K562 (cell line): ENCODE measurements at regions not wholly inside any gene's neighbourhood (a gene's known extent, or its start where the extent isn't known, plus 50 kb on each side); places are given as distances from the start of the nearest gene placed in this dataset.
"Not testable (repeated sequence)": the region's sequence is repeated elsewhere in the genome, so short reads cannot be mapped to it uniquely, and the experiment has no call there.

ENCODE experiments used
- ATAC-seq: fragments of 200-7000 bp; cut with Tn5 transposase; 3 replicates; pipeline ENCODE4 v1.9.1; 2020; ENCODE audit warnings: moderate library complexity
- BruUV-seq: library from RNA; stranded (reverse); fragments of 400-500 nt; replicated peaks from 2 replicates; lab custom pipeline; 2021; lab: Mats Ljungman, UMichigan
- CTCF ChIA-PET: fragments of 300-600 bp; formaldehyde crosslinking; extraction: SDS; loops from one replicate; lab custom pipeline; 2021; ENCODE audit warnings: low intra/inter-chr PET ratio; lab: Yijun Ruan, JAX
- POLR2A ChIA-PET: fragments of 300-600, 350-650 bp; sonication (Branson Sonifier 250); formaldehyde crosslinking; extraction: SDS; loops from one replicate; lab custom pipeline; 2021; ENCODE audit warnings: antibody characterized with exemption, inconsistent platforms; lab: Yijun Ruan, JAX
- DNase-seq, 4 experiments: peaks; one replicate each; pipeline versions ENCODE4 v3.0.0 to v3.0.0-alpha.2; 2011 to 2018; ENCODE audit warnings: low spot score in 3 of 4, mixed read lengths in 3 of 4; ENCODE audit errors: extremely low read depth in 1 of 4
- FAIRE-seq: peaks from 2 replicates; lab custom pipeline; 2011; peaks lifted over from hg19 to GRCh38; lab: Jason Lieb, UNC
- H2AFZ ChIP-seq: 2 replicates; pipeline ENCODE4 v1.6.0; 2011; ENCODE audit warnings: low read depth, low read length, control low read depth, inconsistent platforms
- H3K27ac ChIP-seq: fragments of 200-600 bp; 3 replicates; pipeline ENCODE4 v1.8.0; 2011; ENCODE audit warnings: low read depth, mild to moderate bottlenecking, control low read depth, inconsistent platforms, low read length, moderate library complexity, mixed read lengths; ENCODE audit errors: extremely low read depth
- H3K27me3 ChIP-seq, 2 experiments: fragments of 300-600 bp in 1 of 2; 2 replicates in 1 of 2; 3 replicates in 1 of 2; pipeline versions ENCODE4 v1.6.0 to v1.8.0; 2011; ENCODE audit warnings: inconsistent platforms in 2 of 2, low read length in 2 of 2, mild to moderate bottlenecking in 1 of 2, mixed read lengths in 1 of 2, moderate library complexity in 1 of 2; ENCODE audit not compliant: control insufficient read depth in 2 of 2, insufficient read depth in 2 of 2
- H3K36me3 ChIP-seq: fragments of 300-600 bp; 3 replicates; pipeline ENCODE4 v1.8.0; 2011; ENCODE audit warnings: mild to moderate bottlenecking, low read length, inconsistent platforms; ENCODE audit not compliant: control insufficient read depth, insufficient read depth
- H3K4me1 ChIP-seq, 2 experiments: fragments of 200-600 bp in 1 of 2; replicated peaks in 1 of 2; 2 replicates in 1 of 2; 3 replicates in 1 of 2; pipeline versions ENCODE4 v1.5.1 to v1.8.0; 2011; ENCODE audit warnings: inconsistent platforms in 2 of 2, low read length in 2 of 2, mild to moderate bottlenecking in 1 of 2, mixed read lengths in 1 of 2, moderate library complexity in 1 of 2; ENCODE audit not compliant: control insufficient read depth in 2 of 2, insufficient read depth in 2 of 2
- H3K4me2 ChIP-seq: 2 replicates; pipeline ENCODE4 v1.6.1; 2011; ENCODE audit warnings: low read length, control low read depth, inconsistent platforms, mixed read lengths; ENCODE audit not compliant: insufficient read depth
- H3K4me3 ChIP-seq: fragments of 200-600 bp; sonication (generic), shearing (Covaris generic); 2 replicates; pipeline ENCODE4 v1.5.1; 2016; ENCODE audit warnings: control low read depth, inconsistent platforms
- H3K79me2 ChIP-seq: fragments of 200-600 bp; 3 replicates; pipeline ENCODE4 v1.8.0; 2011; ENCODE audit warnings: low read length, inconsistent platforms; ENCODE audit not compliant: control insufficient read depth, insufficient read depth
- H3K9ac ChIP-seq, 2 experiments: 2 replicates each; pipeline versions ENCODE4 v1.6.0 to v1.6.1; 2011; ENCODE audit warnings: low read depth in 2 of 2, low read length in 2 of 2, control low read depth in 1 of 2, inconsistent platforms in 1 of 2, mild to moderate bottlenecking in 1 of 2, mixed read lengths in 1 of 2; ENCODE audit not compliant: insufficient read depth in 1 of 2
- H3K9me1 ChIP-seq: one replicate; pipeline ENCODE4 v1.6.0; 2011; ENCODE audit warnings: inconsistent platforms, mild to moderate bottlenecking, low read length, moderate library complexity; ENCODE audit not compliant: control insufficient read depth, insufficient read depth
- H3K9me3 ChIP-seq: replicated peaks from 2 replicates; pipeline ENCODE4 v1.5.1; 2011; ENCODE audit warnings: low read depth, low read length, inconsistent platforms; ENCODE audit not compliant: control insufficient read depth, insufficient read depth
- H4K20me1 ChIP-seq: replicated peaks from 2 replicates; pipeline ENCODE4 v1.6.1; 2011; ENCODE audit warnings: low read length, inconsistent platforms, mixed read lengths; ENCODE audit not compliant: control insufficient read depth, insufficient read depth
- ADNP ChIP-seq: fragments of 200-800 bp; sonication (Bioruptor generic); IDR thresholded peaks from 2 replicates; pipeline ENCODE4 v1.6.1; 2016; ENCODE audit warnings: missing genetic modification characterization, missing compliant biosample characterization
- CBX3 ChIP-seq, 2 experiments: IDR thresholded peaks; 1 replicate in 1 of 2; 2 replicates in 1 of 2; pipeline ENCODE4 v1.6.1; 2012; ENCODE audit warnings: inconsistent platforms in 2 of 2, low read length in 2 of 2, borderline replicate concordance in 1 of 2, control low read depth in 1 of 2
- CHD4 ChIP-seq: fragments of 200-600 bp; sonication (generic); IDR thresholded peaks from 3 replicates; pipeline ENCODE4 v1.6.1; 2012; ENCODE audit warnings: low read depth, mild to moderate bottlenecking, mixed read lengths, low read length, inconsistent platforms; ENCODE audit not compliant: insufficient read depth, insufficient replicate concordance, poor library complexity, severe bottlenecking
- PHF20 ChIP-seq: fragments of 450-650 bp; IDR thresholded peaks from 2 replicates; pipeline ENCODE4 v1.6.1; 2018; ENCODE audit not compliant: partially characterized antibody
- PTBP1 ChIP-seq: fragments of 200-400 bp; formaldehyde crosslinking; IDR thresholded peaks from 2 replicates; pipeline ENCODE4 v1.6.1; 2017; ENCODE audit warnings: low read depth, low read length
- ZNF740 ChIP-seq, 3 experiments: fragments of 200-800 bp in 1 of 3; sonication (Bioruptor generic) in 1 of 3; sonication (generic) in 1 of 3; formaldehyde crosslinking in 1 of 3; IDR thresholded peaks; 2 replicates each; pipeline versions ENCODE4 v1.6.1 to v1.8.0; 2016 to 2022; ENCODE audit warnings: mild to moderate bottlenecking in 2 of 3, missing compliant biosample characterization in 2 of 3, missing genetic modification characterization in 2 of 3, missing genetic modification reagents in 1 of 3
- WGBS: fragments of 100-300 bp; shearing (Covaris generic); methylation state at CpG from one replicate; pipeline ENCODE4 v1.1.6; 2016; ENCODE audit warnings: low coverage, mixed read lengths; ENCODE audit not compliant: insufficient coverage; ENCODE audit errors: missing lambda C conversion rate; 5-methylcytosine and 5-hydroxymethylcytosine counted together
- in situ Hi-C: fragments of 300-500 bp; cut with MboI; formaldehyde crosslinking; loops from 4 replicates; pipeline ENCODE4 v1.15.0; 2018; ENCODE audit warnings: inconsistent platforms, mixed read lengths
- intact Hi-C: fragments of 100-400 bp; cut with micrococcal nuclease; formaldehyde crosslinking; loops from 2 replicates; pipeline ENCODE4 v1.14.2; 2022

GRCh38 chr9:113739605-113740507 lies 136.3 kb upstream of the ZNF618 start:
- H3K79me2 ChIP-seq; H3K4me3 ChIP-seq; H3K36me3 ChIP-seq; DNase-seq; H3K9me1 ChIP-seq; H3K27ac ChIP-seq; TF ChIP-seq ZNF740 (tag; IDR thresholded peaks at IDR 0.05): not testable (repeated sequence)
- TF ChIP-seq CBX3 (IDR thresholded peaks at IDR 0.05; ENCODE audit: borderline replicate concordance in 1 of 2, low read length in 2 of 2): peak in 1 of 2 experiments; percentile 9; a peak in 1 of 3 replicates
- peak; percentile 42 for TF ChIP-seq PHF20
- TF ChIP-seq ZNF740 (CRISPR knock-in tag; IDR thresholded peaks at IDR 0.05): peak; percentile 97
- peak; percentile 85 for TF ChIP-seq PTBP1
- TF ChIP-seq ADNP (tag): peak; percentile 59
- TF ChIP-seq CHD4: peak; percentile 79
- TF ChIP-seq, all 486 proteins: peak for 6; not testable (repeated sequence) for 480
- H3K27me3 ChIP-seq: peaks cover 4 to 10% of the 10 kb centered on the region in 2 experiments; a peak in 4 of 5 replicates
- H3K9ac ChIP-seq, FAIRE-seq, H3K4me2 ChIP-seq, H3K9me3 ChIP-seq, CTCF ChIA-PET, ATAC-seq, H4K20me1 ChIP-seq, H2AFZ ChIP-seq, BruUV-seq, H3K4me1 ChIP-seq, POLR2A ChIA-PET, in situ Hi-C loops: not testable (repeated sequence)
- 0% methylated on average over 2 of the region's 2 CpGs for WGBS
- intact Hi-C loops: loop anchor here (5.0 to 10.0 kb wide), 5 partner anchors 67 to 552 kb away; partner anchors contain the start of genes AMBP and ZNF618
